ENCODE measurements at regions not wholly inside any gene's neighbourhood (a gene's known extent, or its start where the extent isn't known, plus 50 kb on each side); places are given as distances from the start of the nearest gene placed in this dataset.
"Not testable (repeated sequence)": the region's sequence is repeated elsewhere in the genome, so short reads cannot be mapped to it uniquely, and the experiment has no call there.

GRCh38 chr2:111460901-111461300 is 340.2 kb downstream of the BCL2L11 start:
- TF ChIP-seq CTCF (IDR thresholded peaks at IDR 0.05); ZFX (IDR thresholded peaks at IDR 0.05; ENCODE audit: borderline replicate concordance): not testable (repeated sequence)

Data from 22Rv1 (cell line).